EH (cell line): ENCODE measurements at regions not wholly inside any gene's neighbourhood (a gene's known extent, or its start where the extent isn't known, plus 50 kb on each side); places are given as distances from the start of the nearest gene placed in this dataset.
"Not testable (repeated sequence)": the region's sequence is repeated elsewhere in the genome, so short reads cannot be mapped to it uniquely, and the experiment has no call there.

ENCODE experiments used
- DNase-seq: peaks from one replicate; pipeline ENCODE4 v3.0.0-alpha.2; 2015; ENCODE audit warnings: low read depth

DNA sequence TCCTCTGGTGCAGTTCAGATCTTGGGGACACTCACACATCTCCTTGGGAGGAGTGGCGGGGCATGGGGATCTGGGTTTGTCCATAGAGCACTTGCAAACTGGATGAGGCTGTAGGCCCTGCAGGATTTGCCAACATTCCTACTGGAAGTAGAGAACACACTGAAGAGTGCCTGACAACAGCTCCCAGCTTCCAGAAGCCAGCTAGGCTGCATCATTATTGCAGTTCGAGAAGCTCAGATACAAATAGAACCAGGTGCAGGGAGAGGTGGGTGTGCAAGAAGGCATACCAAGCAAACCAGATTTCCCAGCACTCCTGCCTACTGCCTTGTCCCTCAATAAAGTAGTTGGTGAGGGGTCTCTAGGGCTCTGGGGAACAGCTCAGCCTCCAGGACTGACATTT, 52.5 kb downstream of the RHOB start:
- no peak for DNase-seq

DNA sequence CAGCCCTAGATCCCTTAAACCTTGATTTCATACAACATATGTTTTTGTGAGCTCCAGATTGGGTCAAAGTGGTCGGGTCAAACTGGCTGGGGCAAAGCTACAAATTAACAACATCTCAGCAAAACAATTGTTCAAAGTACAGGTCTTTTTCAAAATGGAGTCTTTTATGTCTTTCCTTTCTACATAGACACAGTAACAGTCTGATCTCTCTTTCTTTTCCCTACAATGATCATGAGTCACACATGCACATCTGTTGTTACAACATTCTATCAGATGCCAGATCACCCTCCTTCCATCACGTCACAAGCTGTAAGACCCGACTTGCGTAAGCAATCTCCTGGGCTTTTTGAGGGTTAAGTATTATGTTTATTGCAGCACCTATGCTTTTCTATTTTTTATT, 55.1 kb downstream of the RHOB start:
- peak; percentile 93 for DNase-seq

- not testable (repeated sequence) for DNase-seq
Measured at GRCh38 chr2:20502496-20502895, 55.6 kb downstream of the RHOB start.

DNA sequence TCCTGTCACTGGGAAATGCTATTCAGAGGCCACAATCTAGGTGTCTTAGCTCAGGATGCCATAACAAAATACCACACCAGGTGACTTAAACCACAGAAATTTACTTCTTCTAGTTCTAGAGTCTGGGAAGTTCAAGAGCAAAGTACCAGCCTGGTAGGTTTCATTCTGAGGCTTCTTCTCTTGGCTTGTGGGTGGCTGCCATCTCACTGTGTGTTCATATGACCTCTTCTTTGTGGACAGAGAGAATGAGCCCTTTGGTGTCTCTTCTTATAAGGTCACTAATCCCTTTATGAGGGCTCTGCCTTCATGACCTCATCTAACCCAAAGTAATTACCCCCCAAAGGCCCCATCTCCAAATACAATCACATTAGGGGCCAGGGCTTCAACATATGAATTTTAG, 57.3 kb downstream of the RHOB start:
- DNase-seq = no peak

DNA sequence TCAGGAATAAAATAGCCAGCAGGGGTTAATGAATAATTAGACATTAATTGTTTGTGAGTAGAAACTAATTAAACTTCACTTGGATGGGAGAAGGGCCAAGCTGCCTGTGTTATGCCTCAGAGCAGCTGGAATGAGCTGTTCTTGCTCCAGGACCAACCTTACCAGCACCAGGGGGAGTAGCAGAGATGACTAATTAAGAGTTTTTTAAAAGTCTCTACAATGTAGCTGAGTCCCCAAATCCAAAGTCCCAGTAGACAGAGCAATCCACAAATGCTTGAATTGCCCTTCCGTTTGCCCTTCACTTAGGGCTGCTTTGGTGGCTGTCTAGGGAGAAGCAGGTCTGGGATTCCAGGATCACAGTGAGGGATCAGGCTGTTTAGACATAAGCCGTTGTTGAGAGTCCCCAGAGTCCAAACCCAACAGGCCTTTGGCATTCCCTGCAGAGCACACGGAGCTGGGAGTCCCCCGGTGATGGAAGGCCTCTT, 59.4 kb downstream of the RHOB start:
- DNase-seq = peak; percentile 77

- DNase-seq = peak; percentile 47
Measured at GRCh38 chr2:20507166-20507692, 60.4 kb downstream of the RHOB start.

DNA sequence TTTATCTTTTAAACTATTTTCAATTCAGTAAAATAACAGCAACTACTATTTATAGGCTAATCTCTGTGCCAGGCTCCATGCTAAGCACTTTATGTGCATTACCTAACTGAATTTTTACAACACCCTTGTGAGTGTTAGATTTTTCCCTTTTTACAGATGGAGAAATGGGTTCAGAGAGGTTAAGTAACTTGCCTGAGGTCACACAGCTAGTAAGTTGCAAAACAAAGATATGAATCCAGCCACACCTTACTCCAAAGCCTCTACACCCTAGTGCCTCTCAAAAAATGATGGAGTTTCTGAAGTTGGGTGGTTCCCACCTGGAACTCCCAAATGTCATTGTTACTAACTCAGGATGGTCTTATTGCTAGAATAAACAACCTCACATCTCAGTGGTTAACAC, 60.8 kb downstream of the RHOB start:
- no peak for DNase-seq

- no peak for DNase-seq
Measured at GRCh38 chr2:20509301-20509769, 62.5 kb downstream of the RHOB start.

- peak; percentile 36 for DNase-seq
Measured at GRCh38 chr2:20509770-20510490, 63.1 kb downstream of the RHOB start.

- no peak for DNase-seq
Measured at GRCh38 chr2:20511130-20511529, 64.3 kb downstream of the RHOB start.

DNA sequence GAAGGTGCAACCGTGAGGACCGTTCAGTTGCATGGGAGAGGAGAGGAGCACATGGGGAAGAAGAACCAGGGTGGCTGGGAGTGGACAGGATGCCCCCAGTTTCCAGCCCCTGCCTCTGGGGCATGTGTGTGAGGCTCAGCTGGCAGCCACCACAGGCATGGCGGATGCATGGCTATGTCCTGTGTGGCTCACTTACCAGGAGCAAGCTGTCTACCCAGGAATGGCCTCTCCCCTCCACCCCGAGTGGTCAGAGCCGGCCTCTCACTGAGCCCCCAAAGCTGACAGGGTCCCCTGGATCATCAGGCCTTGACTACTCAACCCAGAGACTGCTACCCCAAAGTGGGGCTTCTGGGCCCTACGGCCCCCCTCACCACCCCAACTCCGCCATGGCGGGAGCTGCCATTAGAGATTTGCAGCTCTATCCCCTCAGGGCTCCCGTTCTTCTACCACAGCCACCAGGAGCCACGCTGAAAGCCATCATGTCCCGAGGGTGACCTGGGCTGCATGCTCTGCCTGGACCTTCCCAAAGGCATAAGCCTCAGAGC, 65.3 kb downstream of the RHOB start:
- DNase-seq = no peak

- no peak for DNase-seq
Measured at GRCh38 chr2:20513946-20514345, 67.1 kb downstream of the RHOB start.

- peak; percentile 96 for DNase-seq
Measured at GRCh38 chr2:20514596-20515269, 67.9 kb downstream of the RHOB start.

GRCh38 chr2:20515290-20516220, 68.7 kb downstream of the RHOB start:
- DNase-seq = no peak

DNA sequence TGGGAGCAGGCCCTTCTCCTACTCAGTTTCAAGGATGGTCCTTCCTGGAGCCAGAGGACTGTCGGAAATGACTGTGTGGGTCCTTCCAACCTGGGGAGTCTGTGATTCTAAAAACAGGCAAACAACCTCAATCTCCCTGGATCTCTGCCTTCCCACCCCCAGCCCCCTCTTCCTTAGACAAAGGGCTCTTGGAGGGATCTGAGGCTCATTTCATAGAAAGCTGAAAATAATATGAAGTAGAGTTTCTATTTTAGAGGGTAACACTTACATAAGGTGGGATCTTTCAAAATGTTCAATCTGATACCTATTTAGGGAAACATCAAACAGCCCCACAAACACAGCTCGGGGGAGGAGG, 69.4 kb downstream of the RHOB start:
- no peak for DNase-seq

DNA sequence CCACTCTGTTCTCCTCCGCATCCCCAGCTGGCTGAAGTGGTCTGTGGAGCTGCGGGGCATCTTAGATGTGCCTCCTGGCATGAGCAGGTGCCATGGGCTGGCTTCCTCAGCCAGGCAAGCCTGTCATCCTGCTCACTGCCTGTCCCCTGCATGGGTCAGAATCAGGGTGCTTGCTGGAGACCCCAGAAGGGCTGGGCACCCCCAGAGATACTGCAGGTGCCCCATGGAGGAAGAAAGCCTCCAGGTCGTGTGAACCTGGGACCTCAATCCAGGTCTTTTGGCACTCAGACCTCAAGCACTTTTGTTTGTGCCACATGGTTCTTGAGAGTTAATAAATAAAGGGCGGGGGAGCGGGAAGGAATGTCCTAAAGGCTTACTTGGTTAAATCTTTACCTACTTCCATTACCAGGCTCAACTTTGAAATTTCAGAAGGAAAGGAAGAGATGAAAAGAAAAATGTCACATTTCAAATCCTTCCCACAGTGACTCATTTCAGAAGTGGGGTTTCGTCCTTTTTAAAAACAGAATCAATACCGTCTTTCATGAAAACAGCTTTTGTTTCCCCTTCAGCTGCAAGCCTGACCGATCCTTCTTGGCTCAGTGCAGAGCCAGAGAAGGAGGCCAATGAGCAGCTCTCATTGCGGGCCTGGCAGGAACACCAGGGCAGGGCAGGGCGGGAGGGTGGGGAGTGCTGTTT, 69.9 kb downstream of the RHOB start:
- DNase-seq = no peak

GRCh38 chr2:20519309-20519708, 72.4 kb downstream of the RHOB start:
- DNase-seq = no peak

- DNase-seq = no peak
Measured at GRCh38 chr2:20520128-20520527, 73.3 kb downstream of the RHOB start.

DNA sequence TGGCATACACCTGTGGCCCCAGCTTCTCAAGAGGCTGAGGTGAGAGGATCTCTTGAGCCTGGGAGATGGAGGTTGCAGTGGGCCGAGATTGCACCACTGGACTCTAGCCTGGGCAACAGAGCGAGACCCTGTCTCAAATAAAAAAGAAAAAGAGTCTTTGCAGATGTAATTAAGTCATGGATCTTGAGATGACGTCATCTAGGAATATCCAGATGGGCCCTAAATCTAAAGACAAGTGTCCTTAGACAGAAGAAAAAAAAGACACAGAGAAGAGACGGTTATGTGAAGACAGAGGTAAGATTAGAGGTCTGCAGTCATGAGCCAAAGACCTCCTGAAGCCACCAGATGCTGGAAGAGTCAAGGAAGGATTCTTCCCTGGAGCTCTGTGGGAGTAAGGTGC, 74.3 kb downstream of the RHOB start:
- no peak for DNase-seq

DNA sequence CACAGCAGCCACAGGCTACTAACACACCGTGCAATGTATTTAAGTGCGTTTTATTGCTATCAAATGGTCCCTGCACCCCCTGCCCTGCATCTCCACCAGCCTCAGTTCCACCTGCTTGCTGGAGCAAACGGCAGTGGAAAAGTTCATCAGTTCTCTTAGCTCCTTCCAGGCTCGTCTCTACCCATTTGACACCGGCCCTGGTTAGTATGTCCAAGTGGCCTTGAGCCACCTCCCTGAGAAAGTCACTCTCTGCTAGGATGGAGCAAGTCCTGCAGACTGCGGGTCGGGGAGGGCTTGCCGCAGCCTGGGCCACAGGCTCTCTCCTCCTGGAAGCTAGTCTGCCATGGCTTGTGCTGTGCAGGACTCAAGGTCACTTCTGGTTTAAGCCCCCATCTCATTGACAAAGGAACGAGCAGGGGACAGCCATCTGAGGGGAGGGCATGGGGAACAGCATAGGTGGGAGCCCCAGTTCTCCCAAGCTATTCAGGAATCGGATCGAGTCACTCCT, 74.9 kb downstream of the RHOB start:
- no peak for DNase-seq
